HG03025 (cell line): ENCODE measurements at regions not wholly inside any gene's neighbourhood (a gene's known extent, or its start where the extent isn't known, plus 50 kb on each side); places are given as distances from the start of the nearest gene placed in this dataset.
"Not testable (repeated sequence)": the region's sequence is repeated elsewhere in the genome, so short reads cannot be mapped to it uniquely, and the experiment has no call there.

ENCODE experiments used
- ATAC-seq: cut with Tn5 transposase; IDR thresholded peaks from one replicate; pipeline ENCODE4 v1.9.1; 2021; ENCODE audit warnings: mild to moderate bottlenecking, moderate library complexity; ENCODE audit not compliant: unreplicated experiment, low FRiP score

DNA sequence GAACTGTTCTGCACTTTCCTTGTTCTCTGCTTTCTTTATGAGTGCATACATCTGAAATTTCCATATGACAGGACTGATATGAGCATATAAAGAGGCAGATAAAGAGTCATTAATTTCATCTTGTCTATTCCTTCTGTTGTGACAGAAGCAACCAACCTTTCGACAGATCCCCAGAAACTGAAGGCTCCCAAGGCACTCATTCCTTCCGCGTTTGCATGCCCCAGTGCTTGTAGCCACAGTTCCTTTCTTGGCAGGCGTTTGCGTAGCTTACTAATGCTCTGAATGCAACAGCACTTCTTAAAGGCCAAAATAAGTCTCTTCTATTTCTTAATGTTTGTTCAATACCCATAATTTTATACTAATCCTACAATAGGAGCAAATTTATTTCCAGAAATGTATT, 94.0 kb upstream of the TBL1X start:
- ATAC-seq, result no peak

DNA sequence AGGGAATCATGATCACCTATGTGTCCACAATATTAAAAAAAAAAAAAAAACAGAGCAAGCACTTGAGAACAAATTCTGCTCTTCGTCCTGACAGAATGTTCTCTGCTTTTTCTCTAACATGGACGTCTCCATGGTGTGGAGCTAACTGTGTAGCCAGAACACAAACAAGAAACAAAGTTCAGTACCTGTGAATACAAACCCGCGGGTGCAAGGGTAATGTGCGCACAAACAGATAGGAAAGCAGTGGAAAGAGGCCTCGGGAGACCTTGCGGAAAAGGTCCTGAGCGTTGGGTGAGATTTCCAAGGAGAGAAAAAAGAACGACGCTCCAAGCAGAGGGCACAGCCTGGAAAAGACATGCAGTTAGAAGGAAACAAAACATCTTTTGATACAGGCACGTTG, 92.0 kb upstream of the TBL1X start:
- ATAC-seq, result no peak

DNA sequence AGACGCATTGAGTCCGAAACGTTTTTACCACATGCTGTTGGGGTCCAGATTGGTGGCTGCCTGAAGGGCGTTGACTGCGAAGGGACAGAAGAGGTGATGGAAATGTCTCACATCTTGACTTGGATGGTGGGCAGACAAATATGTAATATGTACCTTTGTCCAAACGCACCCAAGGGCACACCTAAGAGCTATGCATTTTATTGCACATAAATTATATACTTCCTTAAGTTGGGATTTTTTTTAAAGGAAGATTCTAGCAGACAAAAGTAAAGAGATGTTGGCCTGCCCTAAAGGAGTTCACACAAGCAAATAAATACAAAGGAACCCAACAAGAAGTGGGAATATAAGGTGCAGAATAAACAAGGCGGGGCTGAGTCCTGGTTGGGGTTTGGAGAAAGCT, 91.1 kb upstream of the TBL1X start:
- ATAC-seq, result no peak

DNA sequence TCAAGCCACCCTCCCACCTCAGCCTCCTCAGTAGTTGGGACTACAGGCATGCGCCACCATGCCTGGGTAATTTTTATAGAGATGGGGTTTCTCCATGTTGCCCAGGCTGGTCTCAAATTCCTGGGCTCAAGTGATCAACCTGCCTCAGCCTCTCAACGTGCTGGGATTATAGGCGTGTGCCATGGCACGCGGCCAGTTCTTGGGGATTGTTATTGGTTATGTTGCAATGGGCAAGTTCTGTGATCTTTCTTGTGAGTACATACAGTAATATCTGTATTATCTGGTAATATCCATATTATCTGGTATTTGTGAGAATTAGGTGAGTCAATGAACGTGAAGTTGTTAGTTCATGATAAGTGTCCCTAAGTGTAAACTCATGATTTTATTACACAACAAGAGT, 90.3 kb upstream of the TBL1X start:
- no peak for ATAC-seq

DNA sequence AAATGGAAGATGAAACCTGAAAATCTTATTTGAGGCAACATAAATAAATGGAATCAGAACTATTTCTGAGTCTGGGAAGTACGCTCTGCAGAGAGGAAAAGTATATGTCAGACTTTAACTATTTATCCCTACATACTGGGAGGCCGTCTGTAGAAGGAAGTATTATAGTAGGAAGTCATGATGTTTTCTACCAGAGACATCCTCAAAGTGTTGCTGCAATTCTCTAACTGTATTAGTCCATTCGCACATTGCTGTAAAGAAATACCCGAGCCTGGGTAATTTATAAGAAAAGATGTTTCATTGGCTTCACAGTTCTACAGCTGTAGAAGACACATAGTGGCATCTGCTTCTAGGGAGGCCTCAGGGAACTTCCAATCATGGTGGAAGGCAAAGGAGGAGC, 88.7 kb upstream of the TBL1X start:
- no peak for ATAC-seq

DNA sequence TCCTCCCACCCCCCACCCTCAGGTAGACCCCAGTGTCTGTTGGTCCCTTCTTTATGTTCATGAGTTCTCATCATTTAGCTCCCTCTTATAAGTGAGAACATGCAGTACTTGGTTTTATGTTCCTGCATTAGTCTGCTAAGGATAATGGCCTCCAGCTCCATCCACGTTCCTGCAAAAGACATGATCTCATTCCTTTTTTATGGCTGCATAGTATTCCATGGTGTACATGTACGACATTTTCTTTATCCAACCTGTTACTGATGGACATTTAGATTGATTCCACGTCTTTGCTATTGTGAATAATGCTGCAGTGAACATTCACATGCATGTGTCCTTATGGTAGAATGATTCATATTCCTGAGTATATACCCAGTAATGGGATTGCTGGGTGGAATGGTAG, 87.6 kb upstream of the TBL1X start:
- ATAC-seq, result not testable (repeated sequence)

DNA sequence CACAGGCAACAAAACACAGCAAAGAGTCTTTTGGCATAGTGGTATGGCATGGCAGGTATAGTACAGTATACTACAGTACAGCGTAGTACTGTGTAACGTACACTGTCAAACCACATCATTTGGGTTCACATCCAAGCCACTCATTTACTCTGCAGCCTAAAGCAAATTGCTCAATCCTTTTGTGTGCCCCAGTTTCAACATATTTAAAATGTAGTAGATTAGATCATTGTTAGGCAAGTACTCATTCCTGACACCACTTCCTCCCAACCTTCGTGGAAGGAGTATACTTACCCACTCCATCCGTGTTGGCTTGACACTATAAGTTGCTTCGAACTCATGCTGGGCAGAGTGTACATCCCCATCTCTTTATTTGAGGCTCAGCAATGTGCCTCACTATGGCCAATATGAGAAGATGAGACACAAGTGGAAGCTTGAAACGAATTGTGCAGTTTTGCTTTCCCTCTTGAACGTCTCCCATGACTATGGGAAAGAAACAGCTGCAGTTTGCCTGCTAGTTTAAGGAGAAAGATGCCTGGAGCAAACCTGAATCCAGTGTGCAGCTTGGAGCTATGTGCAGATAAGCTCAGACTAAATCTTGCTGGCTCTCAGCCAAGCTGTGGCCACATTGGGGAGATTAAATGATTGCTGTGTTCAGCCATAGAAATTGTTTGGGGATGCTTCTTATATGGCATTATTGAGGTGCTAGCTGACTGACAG, 85.7 kb upstream of the TBL1X start:
- no peak for ATAC-seq

DNA sequence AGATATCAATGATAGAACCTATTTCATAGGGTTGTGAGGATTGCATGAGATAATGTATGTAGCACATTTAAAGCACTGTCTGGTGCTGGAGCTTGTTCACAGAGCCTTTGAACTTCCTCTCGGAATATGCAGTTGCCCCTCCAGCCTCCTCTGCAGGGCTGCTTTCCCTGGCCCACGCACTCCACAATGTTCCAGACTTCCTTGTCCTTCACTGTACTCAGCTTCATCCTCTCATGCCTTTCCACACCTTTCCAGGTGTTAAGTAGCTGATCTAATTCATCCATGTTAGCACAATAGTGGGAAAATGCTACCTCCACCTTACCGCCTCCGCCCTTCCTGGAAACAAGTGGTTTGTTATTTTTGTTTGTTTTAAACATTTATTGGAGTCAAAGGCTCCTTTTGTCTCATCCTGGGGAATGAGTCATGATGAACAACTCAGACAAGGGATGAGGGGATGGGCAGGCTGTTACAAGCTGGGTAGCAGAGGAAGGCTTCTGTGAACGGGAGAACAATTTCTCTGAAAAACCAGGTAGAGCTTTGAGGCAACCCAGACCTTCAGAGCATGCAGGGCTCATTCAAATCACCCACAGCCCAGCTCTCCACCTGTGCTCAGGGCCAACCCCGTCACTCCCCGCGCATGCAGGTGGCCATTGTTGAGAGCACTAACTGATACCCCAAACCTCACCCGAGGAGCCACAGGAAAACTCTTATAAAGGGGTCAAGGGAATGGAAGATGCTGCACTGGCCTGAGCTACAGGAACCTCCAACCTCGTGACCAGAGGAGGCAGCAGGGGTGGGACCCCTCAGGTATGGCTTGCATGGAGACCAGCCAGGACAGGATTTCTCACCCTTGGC, 84.9 kb upstream of the TBL1X start:
- ATAC-seq, result no peak

DNA sequence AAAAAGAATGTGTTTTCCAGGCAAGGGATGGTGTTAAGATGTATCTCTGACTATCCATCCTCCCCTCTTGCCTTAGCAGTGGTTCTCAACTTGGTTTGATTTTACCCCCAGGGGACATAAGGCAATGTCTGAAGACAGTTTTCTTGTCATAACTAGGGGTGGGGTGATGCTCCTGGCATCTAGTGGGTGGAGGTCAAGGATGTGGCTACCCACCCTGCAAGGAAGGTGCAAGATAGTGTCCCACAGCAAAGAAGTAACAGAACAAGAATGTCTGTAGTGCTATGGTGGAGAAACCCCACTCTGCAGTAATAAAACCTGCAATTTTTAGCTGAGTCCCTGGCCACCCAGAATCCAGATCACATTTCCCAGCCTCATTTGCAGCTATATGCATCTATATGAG, 81.2 kb upstream of the TBL1X start:
- no peak for ATAC-seq

DNA sequence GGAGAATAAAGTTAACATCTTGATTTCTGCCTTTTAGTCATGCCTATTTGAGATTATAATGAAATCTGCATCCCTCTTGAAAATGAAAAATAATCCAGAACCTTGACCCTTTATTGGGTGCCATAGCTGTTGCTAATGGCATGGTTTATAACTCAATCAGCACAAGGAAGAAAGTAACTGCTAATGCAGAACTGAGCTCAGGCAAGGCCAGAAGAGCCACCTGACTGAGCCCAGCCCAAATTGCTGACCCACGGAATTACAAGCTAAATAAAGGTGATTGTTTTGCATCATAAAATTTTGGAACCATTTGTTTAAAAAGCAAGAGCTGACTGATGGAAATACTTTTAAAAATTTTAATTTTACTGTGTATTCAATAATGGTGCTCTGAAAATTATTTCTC, 76.4 kb upstream of the TBL1X start:
- ATAC-seq, result no peak

DNA sequence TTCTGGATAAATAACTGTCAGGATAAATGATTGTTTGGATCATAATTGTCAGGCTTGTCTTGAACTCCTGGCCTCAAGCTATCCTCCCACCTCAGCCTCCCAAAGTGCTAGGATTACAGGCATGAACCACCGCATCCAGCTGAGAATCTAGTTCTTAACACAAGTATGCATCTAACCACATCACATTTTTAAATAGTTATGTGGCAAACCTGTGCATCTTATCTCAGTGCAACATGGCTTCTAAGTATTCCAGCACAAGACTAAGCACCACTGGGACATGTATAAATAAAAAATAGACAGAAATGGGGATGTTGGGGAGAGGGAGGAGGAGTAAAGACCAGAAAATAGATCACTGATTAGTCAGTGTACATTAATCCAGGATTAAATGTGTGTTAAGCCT, 74.7 kb upstream of the TBL1X start:
- ATAC-seq, result no peak

DNA sequence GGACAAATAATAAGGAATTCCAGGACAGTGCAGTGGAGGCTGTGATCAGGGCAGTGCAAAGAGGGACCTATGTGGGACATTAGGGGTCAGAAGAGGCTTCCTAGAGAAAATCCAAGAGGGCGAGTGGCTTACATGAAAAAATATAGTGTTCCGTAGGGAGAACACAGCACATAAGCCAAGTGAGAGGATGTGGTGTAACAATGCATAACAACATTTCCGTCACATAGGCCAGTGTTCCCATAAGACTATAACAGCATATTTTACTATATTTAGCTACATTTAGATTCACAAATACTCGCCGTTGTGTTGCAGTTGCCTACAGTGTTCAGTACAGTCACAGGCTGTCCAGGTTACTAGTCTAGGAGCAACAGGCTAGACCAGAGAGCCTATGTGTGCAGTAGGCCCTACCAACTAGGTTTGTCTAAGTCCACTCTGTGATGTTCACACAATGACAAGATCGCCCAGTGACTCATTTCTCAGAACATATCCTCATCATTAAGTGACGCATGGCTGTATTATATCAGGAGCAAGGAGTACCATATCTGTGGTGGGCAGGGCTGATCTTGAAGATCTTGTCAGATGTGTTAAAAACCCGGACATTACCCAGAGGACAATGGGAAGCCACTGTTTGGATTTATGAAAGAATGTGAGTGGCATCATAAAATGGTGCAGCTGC, 74.0 kb upstream of the TBL1X start:
- no peak for ATAC-seq

DNA sequence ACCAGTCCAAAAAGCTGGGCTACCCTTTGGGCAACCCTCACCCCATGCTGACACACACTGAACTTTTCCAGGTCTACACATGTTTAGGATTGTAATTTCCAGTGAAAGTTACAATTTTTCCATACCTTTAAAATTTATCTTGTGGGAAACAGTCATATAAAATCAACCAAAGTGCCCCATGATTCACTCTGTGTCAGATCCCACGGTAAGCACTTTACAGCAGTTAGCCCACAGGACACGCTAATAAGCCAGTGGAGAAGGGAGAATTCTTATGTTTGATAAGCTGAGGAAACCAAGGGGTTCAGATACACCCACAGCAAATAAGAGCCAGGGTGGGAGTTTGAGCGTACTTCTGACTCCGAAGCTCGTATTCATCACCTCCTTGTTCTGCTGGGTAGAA, 72.4 kb upstream of the TBL1X start:
- ATAC-seq, result no peak

DNA sequence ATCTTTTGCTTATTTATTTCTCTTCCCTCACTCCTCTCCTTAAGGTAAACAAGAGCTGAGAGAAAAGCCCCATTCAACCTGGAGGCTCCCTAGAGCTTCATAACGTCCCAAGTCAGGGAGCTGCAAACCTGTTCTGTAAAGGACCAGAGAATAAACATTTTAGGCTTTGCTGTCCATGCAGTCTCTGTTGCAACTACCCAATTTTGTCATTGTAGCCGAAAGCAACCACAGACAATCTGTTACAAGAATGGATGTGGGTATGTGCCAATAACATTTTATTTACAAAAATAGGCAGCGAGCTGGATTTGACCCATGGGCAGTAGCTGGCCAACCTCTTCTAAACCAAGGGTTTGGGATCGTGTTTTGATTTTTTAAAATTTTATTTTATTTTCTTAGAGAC, 71.3 kb upstream of the TBL1X start:
- ATAC-seq, result no peak

DNA sequence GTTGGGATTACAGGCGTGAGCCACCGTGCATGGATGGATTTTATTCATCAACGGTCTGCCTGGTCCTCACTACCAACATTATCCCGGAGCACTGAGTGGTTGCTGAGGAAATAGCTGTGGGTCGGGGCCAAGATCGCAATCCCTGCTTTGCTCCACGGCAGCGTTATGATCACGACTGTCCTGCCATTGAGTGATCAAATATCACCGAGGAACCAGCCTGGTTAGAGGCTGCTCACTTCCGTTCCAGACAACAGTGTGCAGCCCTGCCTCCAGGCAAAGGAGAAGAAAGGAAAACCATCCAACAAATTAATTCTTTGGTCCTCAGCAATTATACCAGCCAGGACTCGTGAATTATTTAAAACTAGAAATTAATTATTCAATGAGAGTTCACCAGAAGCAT, 70.6 kb upstream of the TBL1X start:
- no peak for ATAC-seq

DNA sequence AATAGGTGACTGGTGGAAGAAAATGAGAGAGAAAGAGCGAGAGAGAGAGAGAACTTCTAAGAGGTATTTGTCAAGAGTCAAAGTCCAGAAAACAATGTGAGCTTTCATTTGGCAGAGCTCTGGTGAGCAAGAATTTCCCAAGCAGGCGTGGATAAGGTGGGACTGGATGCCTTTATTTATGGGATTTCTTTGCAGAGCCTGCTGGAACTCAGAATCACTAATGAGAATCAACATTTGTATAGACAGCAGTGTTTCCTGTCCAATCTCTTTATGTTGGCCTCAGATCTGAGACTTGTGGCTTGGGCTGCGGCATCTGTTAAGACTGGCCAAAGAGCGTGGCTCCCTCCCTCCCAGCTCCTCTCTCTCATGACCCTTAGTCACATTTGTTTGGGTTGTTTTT, 67.9 kb upstream of the TBL1X start:
- ATAC-seq, result no peak

DNA sequence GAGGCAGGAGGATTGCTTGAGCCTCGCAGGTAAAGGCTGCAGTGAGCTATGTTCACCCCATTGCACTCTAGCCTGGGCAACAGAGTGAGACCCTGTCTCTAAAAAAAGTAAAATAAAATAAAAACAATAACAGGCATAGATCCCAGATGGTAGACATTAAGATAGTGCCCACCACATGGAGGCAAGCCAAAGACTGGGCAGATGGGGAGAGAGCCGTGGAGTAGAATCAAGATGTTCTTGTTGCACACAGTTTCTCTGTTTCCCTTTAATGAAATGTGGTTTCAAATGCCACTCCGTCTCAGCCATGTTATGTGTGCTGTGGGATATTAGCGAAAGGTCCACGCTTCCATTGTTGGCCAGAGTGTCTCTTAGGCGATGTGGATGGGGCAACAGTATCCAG, 63.8 kb upstream of the TBL1X start:
- no peak for ATAC-seq

DNA sequence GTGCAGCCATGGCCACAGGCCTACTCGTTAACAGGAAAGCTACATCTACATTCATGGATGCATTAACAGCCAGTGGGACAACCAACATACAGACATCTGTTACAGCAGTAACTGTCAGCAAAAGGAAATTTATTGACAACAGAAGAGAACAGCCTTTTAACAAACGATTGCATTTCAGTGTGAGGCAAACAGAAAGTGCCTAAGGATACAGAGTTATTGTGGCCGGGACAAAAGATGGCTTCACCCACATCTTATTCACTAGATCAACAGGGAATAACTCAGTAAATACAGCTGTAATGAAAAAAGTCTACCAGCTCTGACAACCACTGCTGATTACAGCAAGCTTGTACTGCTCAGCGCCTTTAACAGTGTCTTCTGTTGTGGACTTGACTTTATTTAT, 61.5 kb upstream of the TBL1X start:
- no peak for ATAC-seq

DNA sequence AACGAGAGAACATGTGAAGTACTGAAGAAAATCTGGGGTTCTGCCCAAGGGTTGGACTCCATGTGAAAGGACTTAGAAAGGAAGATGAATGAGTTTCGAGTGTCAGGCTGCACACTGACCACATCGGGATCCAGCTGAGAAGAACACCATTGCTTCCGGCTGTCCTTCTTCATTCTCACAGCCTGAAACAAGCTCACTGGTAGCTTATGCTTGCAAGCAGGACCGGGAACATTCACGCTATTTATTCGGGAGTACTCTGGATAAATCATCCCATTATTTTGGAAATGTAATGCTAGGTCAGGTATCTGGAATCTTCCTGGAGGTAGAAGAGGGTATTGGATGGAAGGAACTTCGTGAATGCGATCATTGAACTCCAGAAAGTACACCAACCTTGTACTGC, 59.2 kb upstream of the TBL1X start:
- ATAC-seq, result not testable (repeated sequence)

DNA sequence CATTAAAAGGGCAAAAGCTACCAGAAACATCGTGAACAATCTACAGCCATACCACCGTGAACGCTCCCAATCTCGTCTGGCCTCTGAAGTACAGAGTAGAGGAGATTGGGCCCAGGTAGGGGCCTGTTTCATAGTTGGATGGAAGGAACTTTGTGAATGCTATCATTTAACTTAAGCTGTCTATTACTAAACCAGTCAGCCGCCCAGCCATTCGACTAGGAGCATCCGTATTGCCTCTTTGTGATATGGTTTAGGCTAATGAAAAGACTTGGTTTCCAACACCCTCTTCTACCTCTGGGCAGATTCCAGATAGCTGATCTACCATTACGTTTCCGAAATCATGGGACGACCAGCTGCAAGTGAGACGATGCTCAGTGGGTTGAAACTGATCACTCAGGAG, 54.0 kb upstream of the TBL1X start:
- not testable (repeated sequence) for ATAC-seq

DNA sequence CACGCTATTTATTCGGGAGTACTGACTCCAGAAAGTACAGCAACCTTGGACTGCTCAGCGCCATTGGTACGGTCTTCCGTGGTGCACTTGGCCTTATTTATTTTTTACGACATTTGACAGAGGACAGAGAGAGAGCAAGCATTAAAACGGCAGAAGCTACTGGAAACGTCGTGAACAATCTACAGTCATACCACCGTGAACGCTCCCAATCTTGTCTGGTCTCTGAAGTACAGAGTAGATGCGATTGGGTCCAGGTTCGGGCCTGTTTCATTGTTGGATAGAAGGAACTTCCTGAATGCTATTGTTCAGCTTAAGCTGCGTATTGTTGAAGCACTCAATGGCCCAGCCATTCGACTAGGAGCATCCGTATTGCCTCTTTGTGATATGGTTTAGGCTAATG, 53.2 kb upstream of the TBL1X start:
- ATAC-seq, result not testable (repeated sequence)

DNA sequence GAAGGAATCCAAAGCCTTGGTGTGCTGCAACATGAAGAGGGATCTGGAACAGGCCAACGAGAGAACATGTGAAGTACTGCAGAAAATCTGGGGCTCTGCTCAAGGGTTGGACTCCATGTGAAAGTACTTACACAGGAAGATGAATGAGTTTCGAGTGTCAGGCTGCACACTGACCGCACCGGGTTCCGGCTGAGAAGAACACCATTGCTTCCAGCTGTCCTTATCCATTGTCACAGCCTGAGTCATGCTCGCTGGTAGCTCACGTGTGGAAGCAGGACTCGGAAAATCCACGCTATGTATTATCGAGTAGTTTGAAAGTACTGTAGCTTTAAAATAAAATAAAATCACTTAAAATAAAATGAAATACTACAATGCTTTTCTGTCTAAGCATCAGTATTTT, 50.4 kb upstream of the TBL1X start:
- no peak for ATAC-seq
